HCT116 (cell line): ENCODE measurements at regions not wholly inside any gene's neighbourhood (a gene's known extent, or its start where the extent isn't known, plus 50 kb on each side); places are given as distances from the start of the nearest gene placed in this dataset.

Source experiments
- ATAC-seq: fragments of 200-7000 bp; cut with Tn5 transposase; 2 replicates; pipeline ENCODE4 v1.9.1; 2020; ENCODE audit warnings: mild to moderate bottlenecking, moderate library complexity
- BruUV-seq: library from RNA; stranded (reverse); fragments of 400-500 nt; replicated peaks from 2 replicates; lab custom pipeline; 2021; lab: Mats Ljungman, UMichigan
- CTCF ChIA-PET: fragments of 300-600 bp; sonication (Branson Sonifier 250); formaldehyde crosslinking; loops from one replicate; lab custom pipeline; 2021; ENCODE audit warnings: antibody characterized with exemption; lab: Charles Lee
- POLR2A ChIA-PET: fragments of 300-600, 350-600 bp; sonication (Branson Sonifier 250); formaldehyde crosslinking; loops from one replicate; lab custom pipeline; 2021; ENCODE audit warnings: antibody characterized with exemption; lab: Charles Lee
- RAD21 ChIA-PET, 2 experiments: fragments of 300-600 bp; sonication (Branson Sonifier 250); formaldehyde crosslinking; loops; one replicate each; lab custom pipeline; 2023; ENCODE audit warnings: low total read pairs in 2 of 2; ENCODE audit not compliant: uncharacterized antibody in 2 of 2, unreplicated experiment in 2 of 2, low non-redundant PET in 1 of 2; lab: Charles Lee
- DNase-seq: peaks from one replicate; pipeline ENCODE4 v3.0.0-alpha.2; 2010; ENCODE audit warnings: low read depth, low spot score
- H2AFZ ChIP-seq: fragments of 200-600 bp; shearing (Covaris generic), sonication (generic); 2 replicates; pipeline ENCODE4 v1.6.1; 2017; ENCODE audit warnings: low read depth, mixed run types, mixed read lengths, antibody characterized with exemption, low read length; ENCODE audit not compliant: poor library complexity, severe bottlenecking
- H3K27ac ChIP-seq: 2 replicates; pipeline ENCODE4 v1.5.1; 2012; ENCODE audit warnings: low read depth, low read length
- H3K27me3 ChIP-seq: fragments of 200-600 bp; sonication (generic); 2 replicates; pipeline ENCODE4 v1.6.1; 2016; ENCODE audit warnings: mixed run types, low read length, mixed read lengths; ENCODE audit not compliant: insufficient read depth
- H3K36me3 ChIP-seq, 2 experiments: fragments of 200-500 bp in 1 of 2; fragments of 200-600 bp in 1 of 2; sonication (Bioruptor generic) in 1 of 2; sonication (generic) in 1 of 2; 2 replicates each; pipeline versions ENCODE4 v1.5.1 to v1.6.1; 2014 to 2016; ENCODE audit warnings: low read length in 2 of 2, inconsistent platforms in 1 of 2, mixed read lengths in 1 of 2, mixed run types in 1 of 2; ENCODE audit not compliant: insufficient read depth in 2 of 2, control insufficient read depth in 1 of 2
- H3K4me1 ChIP-seq, 2 experiments: fragments of 200-600 bp in 1 of 2; sonication (generic) in 1 of 2; 2 replicates each; pipeline versions ENCODE4 v1.5.1 to v1.6.1; 2012 to 2017; ENCODE audit warnings: low read length in 2 of 2, inconsistent platforms in 1 of 2, mild to moderate bottlenecking in 1 of 2, mixed read lengths in 1 of 2, mixed run types in 1 of 2, moderate library complexity in 1 of 2; ENCODE audit not compliant: insufficient read depth in 2 of 2, control insufficient read depth in 1 of 2
- H3K4me2 ChIP-seq: fragments of 200-600 bp; sonication (generic); 2 replicates; pipeline ENCODE4 v1.6.1; 2017; ENCODE audit warnings: mixed run types, low read length, mixed read lengths
- H3K4me3 ChIP-seq, 2 experiments: fragments of 200-600 bp in 1 of 2; sonication (generic) in 1 of 2; replicated peaks in 1 of 2; 2 replicates each; pipeline ENCODE4 v1.5.1; 2011 to 2016; ENCODE audit warnings: low read length in 2 of 2, control low read depth in 1 of 2, low read depth in 1 of 2, mild to moderate bottlenecking in 1 of 2, mixed read lengths in 1 of 2, mixed run types in 1 of 2
- H3K79me2 ChIP-seq: fragments of 200-600 bp; sonication (generic); 2 replicates; pipeline ENCODE4 v1.6.1; 2017; ENCODE audit warnings: mild to moderate bottlenecking, mixed run types, low read length, moderate library complexity, mixed read lengths; ENCODE audit not compliant: insufficient read depth
- H3K9ac ChIP-seq: fragments of 200-600 bp; sonication (generic); 2 replicates; pipeline ENCODE4 v1.6.1; 2016; ENCODE audit warnings: low read length, mixed read lengths
- H3K9me2 ChIP-seq: fragments of 200-600 bp; sonication (generic), shearing (Covaris generic); 2 replicates; pipeline ENCODE4 v1.6.1; 2017; ENCODE audit warnings: mixed run types, mild to moderate bottlenecking, moderate library complexity; ENCODE audit not compliant: insufficient read depth
- H3K9me3 ChIP-seq, 2 experiments: fragments of 200-500 bp in 1 of 2; fragments of 200-600 bp in 1 of 2; sonication (Bioruptor generic) in 1 of 2; sonication (generic) in 1 of 2; 2 replicates each; pipeline ENCODE4 v1.6.1; 2014 to 2017; ENCODE audit warnings: low read length in 2 of 2, mixed read lengths in 2 of 2, inconsistent platforms in 1 of 2, low read depth in 1 of 2, mild to moderate bottlenecking in 1 of 2, mixed run types in 1 of 2, moderate library complexity in 1 of 2; ENCODE audit not compliant: control insufficient read depth in 1 of 2, insufficient read depth in 1 of 2
- H4K20me1 ChIP-seq: fragments of 200-600 bp; sonication (generic), shearing (Covaris generic); 2 replicates; pipeline ENCODE4 v1.6.1; 2017; ENCODE audit warnings: mixed run types, mild to moderate bottlenecking, moderate library complexity; ENCODE audit not compliant: insufficient read depth
- EZH2phosphoT487 ChIP-seq: fragments of 200-600 bp; IDR thresholded peaks from 2 replicates; pipeline ENCODE4 v1.6.1; 2018; ENCODE audit warnings: antibody characterized with exemption, borderline replicate concordance
- JUND ChIP-seq: IDR thresholded peaks from 2 replicates; pipeline ENCODE4 v1.6.1; 2012
- REST ChIP-seq: IDR thresholded peaks from 2 replicates; pipeline ENCODE4 v1.6.1; 2012; ENCODE audit warnings: low read depth
- TCF7L2 ChIP-seq: IDR thresholded peaks from 2 replicates; pipeline ENCODE4 v1.7.0; 2011; ENCODE audit warnings: borderline replicate concordance, inconsistent platforms; ENCODE audit not compliant: insufficient read depth, insufficient read length; ENCODE audit errors: extremely low read depth
- YY1 ChIP-seq: IDR thresholded peaks from 2 replicates; pipeline ENCODE4 v1.6.1; 2011; ENCODE audit warnings: low read length, low read depth, moderate library complexity, mild to moderate bottlenecking; ENCODE audit not compliant: insufficient replicate concordance; ENCODE audit errors: extremely low read depth
- ZFX ChIP-seq: fragments of 450-650 bp; IDR thresholded peaks from 2 replicates; pipeline ENCODE4 v1.6.1; 2017
- intact Hi-C: fragments of 100-400 bp; cut with micrococcal nuclease; formaldehyde crosslinking; loops from 2 replicates; pipeline ENCODE4 v1.10.0; 2022

GRCh38 chr4:128725405-128726055 lies 84.0 kb upstream of the JADE1 start:
- ChIA-PET CTCF (no interaction called here), RAD21 (no interaction called here), POLR2A (no interaction called here)
- no peaks in the 10 kb centered on the region for H3K4me1 ChIP-seq
- TF ChIP-seq REST (no peak), TCF7L2 (no peak), YY1 (no peak), EZH2phosphoT487 (no peak)
- H3K27ac ChIP-seq, result no peak overlapping the region
- no peak overlapping the region for H3K4me2 ChIP-seq
- no peaks in the 10 kb centered on the region for H3K36me3 ChIP-seq
- DNase-seq (no peak), ATAC-seq (no peak)
- H3K9me3 ChIP-seq, result no peaks in the 10 kb centered on the region
- no peaks in the 10 kb centered on the region for H3K79me2 ChIP-seq
- H3K27me3 ChIP-seq, result no peaks in the 10 kb centered on the region
- no peak overlapping the region for H3K4me3 ChIP-seq
- BruUV-seq, result no TSS peak
- H3K9me2 ChIP-seq, result no peaks in the 10 kb centered on the region
- H4K20me1 ChIP-seq, result no peaks in the 10 kb centered on the region
- no peak overlapping the region for H3K9ac ChIP-seq
- no peak overlapping the region for H2AFZ ChIP-seq
- intact Hi-C loops, result no loop called here

DNA sequence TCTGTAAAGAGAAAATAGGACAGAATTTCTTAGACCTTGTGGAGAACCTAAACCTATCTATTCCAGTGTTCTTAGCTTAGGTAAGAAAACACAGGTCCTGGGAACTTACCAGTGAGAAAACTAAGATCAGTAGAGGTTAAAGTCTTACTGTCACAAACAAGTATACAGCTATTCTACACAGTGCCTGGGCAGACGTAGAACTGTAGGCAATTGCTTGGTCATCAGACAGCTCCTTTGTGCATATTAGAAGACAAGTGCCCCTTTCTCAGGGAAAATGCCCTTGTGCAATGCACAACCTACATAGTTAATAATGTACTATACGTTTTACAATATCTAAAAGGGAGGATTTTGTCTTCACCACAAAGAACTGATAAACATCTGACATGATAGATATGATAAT lies 86.6 kb upstream of the JADE1 start:
- Histone ChIP-seq H3K27ac (no peak overlapping the region), H3K9me2 (no peaks in the 10 kb centered on the region), H3K4me2 (no peak overlapping the region), H4K20me1 (no peaks in the 10 kb centered on the region), H3K27me3 (no peaks in the 10 kb centered on the region), H3K9ac (no peak overlapping the region), H3K4me1 (no peaks in the 10 kb centered on the region), H3K9me3 (no peaks in the 10 kb centered on the region), H3K79me2 (no peaks in the 10 kb centered on the region), H3K36me3 (no peaks in the 10 kb centered on the region), H3K4me3 (no peak overlapping the region), H2AFZ (peak overlapping the region; percentile 61)
- DNase-seq (no peak), ATAC-seq (no peak)
- ChIA-PET RAD21 (no interaction called here), POLR2A (no interaction called here), CTCF (no interaction called here)
- intact Hi-C loops, result no loop called here
- BruUV-seq, result no TSS peak
- TF ChIP-seq REST (no peak), EZH2phosphoT487 (no peak), JUND (no peak), ZFX (no peak)
